H1 (cell line): ENCODE measurements at regions not wholly inside any gene's neighbourhood (a gene's known extent, or its start where the extent isn't known, plus 50 kb on each side); places are given as distances from the start of the nearest gene placed in this dataset.

Source experiments
- CTCF ChIA-PET: fragments of 300-600 bp; sonication (Branson Sonifier 250); formaldehyde crosslinking; loops from one replicate; lab custom pipeline; 2021; ENCODE audit not compliant: partially characterized antibody; lab: Charles Lee
- POLR2A ChIA-PET: fragments of 300-600 bp; sonication (Branson Sonifier 250); formaldehyde crosslinking; loops from one replicate; lab custom pipeline; 2021; ENCODE audit warnings: inconsistent platforms; ENCODE audit not compliant: partially characterized antibody; lab: Charles Lee
- DNase-seq, 2 experiments: peaks; one replicate each; pipeline versions ENCODE4 v3.0.0 to v3.0.0-alpha.2; 2010 to 2022; ENCODE audit warnings: low spot score in 2 of 2, low read depth in 1 of 2, mixed read lengths in 1 of 2
- FAIRE-seq: peaks from 2 replicates; lab custom pipeline; 2011; peaks lifted over from hg19 to GRCh38; lab: Jason Lieb, UNC
- H2AFZ ChIP-seq: 2 replicates; pipeline ENCODE4 v1.8.1; 2012; ENCODE audit warnings: low read length, inconsistent platforms
- H2AK5ac ChIP-seq: 2 replicates; pipeline ENCODE4 v1.6.1; 2013; ENCODE audit warnings: low read depth, low read length
- H2BK120ac ChIP-seq: replicated peaks from 2 replicates; pipeline ENCODE3; 2013; ENCODE audit warnings: low read depth, low read length, inconsistent platforms
- H2BK12ac ChIP-seq: 2 replicates; pipeline ENCODE4 v1.6.1; 2013; ENCODE audit warnings: low read depth, low read length
- H2BK15ac ChIP-seq: 2 replicates; pipeline ENCODE4 v1.6.1; 2013; ENCODE audit warnings: low read length
- H2BK20ac ChIP-seq: 2 replicates; pipeline ENCODE4 v1.6.1; 2013; ENCODE audit warnings: low read length
- H2BK5ac ChIP-seq: 2 replicates; pipeline ENCODE4 v1.6.1; 2013; ENCODE audit warnings: low read depth, low read length
- H3K14ac ChIP-seq: 2 replicates; pipeline ENCODE4 v1.6.1; 2013; ENCODE audit warnings: inconsistent platforms; ENCODE audit not compliant: insufficient read length
- H3K18ac ChIP-seq: 2 replicates; pipeline ENCODE4 v1.6.1; 2013; ENCODE audit warnings: low read length; ENCODE audit errors: extremely low read depth
- H3K23ac ChIP-seq: 2 replicates; pipeline ENCODE4 v1.6.1; 2013; ENCODE audit warnings: inconsistent platforms; ENCODE audit not compliant: insufficient read length
- H3K23me2 ChIP-seq: 2 replicates; pipeline ENCODE4 v1.6.1; 2013; ENCODE audit warnings: low read depth, low read length
- H3K27ac ChIP-seq: 2 replicates; pipeline ENCODE4 v1.6.1; 2011; ENCODE audit warnings: low read depth, low read length, inconsistent platforms
- H3K27me3 ChIP-seq, 4 experiments: replicated peaks in 1 of 4; 1 replicate in 1 of 4; 2 replicates in 3 of 4; pipeline versions ENCODE4 v1.6.1 to v1.8.1; 2011 to 2013; ENCODE audit warnings: low read length in 3 of 4, mild to moderate bottlenecking in 3 of 4, inconsistent platforms in 2 of 4, mixed read lengths in 2 of 4, moderate library complexity in 1 of 4; ENCODE audit not compliant: control insufficient read depth in 3 of 4, insufficient read depth in 3 of 4; ENCODE audit errors: extremely low read depth in 1 of 4
- H3K36me3 ChIP-seq, 4 experiments: 2 replicates each; pipeline versions ENCODE4 v1.6.1 to v1.8.1; 2011 to 2013; ENCODE audit warnings: mild to moderate bottlenecking in 4 of 4, low read length in 3 of 4, moderate library complexity in 2 of 4, control low read depth in 1 of 4, inconsistent platforms in 1 of 4; ENCODE audit not compliant: insufficient read depth in 4 of 4, control insufficient read depth in 2 of 4
- H3K4ac ChIP-seq: replicated peaks from 2 replicates; pipeline ENCODE3; 2013; ENCODE audit warnings: low read length, low read depth, mixed read lengths, inconsistent platforms; ENCODE audit not compliant: insufficient read length
- H3K4me1 ChIP-seq, 4 experiments: replicated peaks in 1 of 4; 1 replicate in 1 of 4; 2 replicates in 3 of 4; pipeline versions ENCODE4 v1.6.1 to v1.8.1; 2011 to 2013; ENCODE audit warnings: low read length in 3 of 4, inconsistent platforms in 2 of 4, mixed read lengths in 1 of 4; ENCODE audit not compliant: insufficient read depth in 4 of 4, control insufficient read depth in 3 of 4
- H3K4me2 ChIP-seq, 2 experiments: 2 replicates each; pipeline versions ENCODE4 v1.6.1 to v1.8.1; 2011 to 2013; ENCODE audit warnings: low read depth in 2 of 2, low read length in 2 of 2, control low read depth in 1 of 2, inconsistent platforms in 1 of 2, mild to moderate bottlenecking in 1 of 2; ENCODE audit not compliant: insufficient read depth in 1 of 2
- H3K4me3 ChIP-seq, 4 experiments: fragments of 200-600, 300-600 bp in 1 of 4; sonication (generic), shearing (Covaris generic), sonication (Bioruptor Twin) in 1 of 4; 2 replicates each; pipeline versions ENCODE4 v1.5.1 to v1.8.1; 2011 to 2016; ENCODE audit warnings: low read length in 4 of 4, low read depth in 3 of 4, control low read depth in 2 of 4, inconsistent platforms in 2 of 4, mild to moderate bottlenecking in 2 of 4, mixed read lengths in 1 of 4, moderate library complexity in 1 of 4; ENCODE audit not compliant: insufficient read depth in 2 of 4; ENCODE audit errors: extremely low read depth in 1 of 4
- H3K56ac ChIP-seq: replicated peaks from 2 replicates; pipeline ENCODE3; 2013; ENCODE audit warnings: low read depth, mild to moderate bottlenecking, mixed read lengths, low read length, inconsistent platforms; ENCODE audit not compliant: insufficient read length
- H3K79me1 ChIP-seq: 2 replicates; pipeline ENCODE4 v1.6.1; 2013; ENCODE audit warnings: low read depth, low read length, control low read depth
- H3K79me2 ChIP-seq, 2 experiments: 2 replicates each; pipeline versions ENCODE4 v1.6.1 to v1.8.1; 2012 to 2013; ENCODE audit warnings: low read length in 2 of 2, mild to moderate bottlenecking in 2 of 2, inconsistent platforms in 1 of 2; ENCODE audit not compliant: insufficient read depth in 2 of 2, control insufficient read depth in 1 of 2
- H3K9ac ChIP-seq, 4 experiments: replicated peaks in 1 of 4; 1 replicate in 1 of 4; 2 replicates in 3 of 4; pipeline versions ENCODE4 v1.6.1 to v1.8.1; 2011 to 2013; ENCODE audit warnings: low read depth in 3 of 4, low read length in 3 of 4, control low read depth in 2 of 4, mild to moderate bottlenecking in 2 of 4, moderate library complexity in 2 of 4, inconsistent platforms in 1 of 4; ENCODE audit errors: extremely low read depth in 1 of 4
- H3K9me3 ChIP-seq, 2 experiments: 2 replicates each; pipeline versions ENCODE4 v1.6.1 to v1.8.1; 2012 to 2013; ENCODE audit warnings: mild to moderate bottlenecking in 2 of 2, moderate library complexity in 2 of 2, control low read depth in 1 of 2, inconsistent platforms in 1 of 2, low read depth in 1 of 2, low read length in 1 of 2, mixed read lengths in 1 of 2; ENCODE audit not compliant: insufficient read depth in 2 of 2
- H4K20me1 ChIP-seq, 2 experiments: replicated peaks in 1 of 2; 2 replicates each; pipeline versions ENCODE3 to v1.8.1; 2011 to 2013; ENCODE audit warnings: inconsistent platforms in 2 of 2, low read length in 2 of 2, mild to moderate bottlenecking in 1 of 2; ENCODE audit not compliant: insufficient read depth in 2 of 2, control insufficient read depth in 1 of 2
- H4K5ac ChIP-seq: 2 replicates; pipeline ENCODE4 v1.6.1; 2013; ENCODE audit warnings: low read length, low read depth, mixed read lengths, inconsistent platforms; ENCODE audit not compliant: insufficient read length
- H4K8ac ChIP-seq: 2 replicates; pipeline ENCODE4 v1.8.0; 2013; ENCODE audit warnings: mild to moderate bottlenecking, moderate library complexity, low read length, inconsistent platforms; ENCODE audit not compliant: insufficient read depth; ENCODE audit errors: extremely low read depth
- H4K91ac ChIP-seq: replicated peaks from 2 replicates; pipeline ENCODE3; 2013; ENCODE audit warnings: low read length, mixed read lengths, inconsistent platforms; ENCODE audit not compliant: insufficient read length
- SAP30 ChIP-seq: fragments of 300-600 bp; sonication (generic); IDR thresholded peaks from 2 replicates; pipeline ENCODE4 v1.7.1; 2012; ENCODE audit warnings: low read length, moderate library complexity, mild to moderate bottlenecking, inconsistent platforms; ENCODE audit not compliant: insufficient read depth, insufficient replicate concordance
- SIN3A ChIP-seq, 2 experiments: IDR thresholded peaks in 1 of 2; conservative IDR thresholded peaks in 1 of 2; 2 replicates each; pipeline ENCODE4 v1.6.1; 2011 to 2012; ENCODE audit warnings: low read length in 2 of 2, improper control_type of control experiment in 1 of 2, low read depth in 1 of 2, mild to moderate bottlenecking in 1 of 2
- WGBS, 2 experiments: shearing (Covaris generic) in 1 of 2; methylation state at CpG; one replicate each; pipeline versions ENCODE4 v1.1.6 to v1.1.7; 2013 to 2015; ENCODE audit warnings: low lambda C conversion rate in 2 of 2, mixed read lengths in 2 of 2, inconsistent platforms in 1 of 2, low coverage in 1 of 2, missing lambda C conversion rate in 1 of 2; ENCODE audit not compliant: insufficient replicate concordance in 2 of 2, insufficient coverage in 1 of 2, insufficient read length in 1 of 2; ENCODE audit errors: extremely low coverage in 1 of 2, missing lambda C conversion rate in 1 of 2; 5-methylcytosine and 5-hydroxymethylcytosine counted together

DNA sequence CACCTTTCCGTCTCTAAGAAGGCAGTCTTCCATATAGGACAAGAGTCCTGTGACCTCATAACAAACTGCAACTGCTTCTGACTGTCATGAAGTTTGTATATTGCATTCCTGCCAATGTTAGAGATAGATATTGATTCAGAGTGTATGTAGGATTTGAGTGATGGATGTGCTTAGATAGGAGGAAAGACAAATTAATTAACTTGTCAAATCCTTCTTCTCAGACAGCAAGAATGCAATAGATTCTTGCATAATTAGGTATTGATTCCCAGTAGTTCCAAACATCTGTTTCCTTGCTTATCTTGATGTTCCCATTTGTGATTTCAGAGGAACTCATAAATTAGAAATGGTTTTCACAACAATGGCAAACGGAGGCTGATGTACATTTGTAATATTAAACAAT, 555.3 kb downstream of the TRAM1L1 start:
- no peak overlapping the region for H3K27ac ChIP-seq
- TF ChIP-seq SAP30, result no peak
- TF ChIP-seq SIN3A (conservative IDR thresholded peaks at IDR 0.05 in 1 of 2, IDR thresholded peaks at IDR 0.05 in 1 of 2; ENCODE audit: low read depth in 1 of 2, low read length in 2 of 2), result no peak

More for the DNA sequence above, 555.3 kb downstream of the TRAM1L1 start:
- H2BK5ac ChIP-seq, result no peak overlapping the region
- H3K18ac ChIP-seq, result no peak overlapping the region
- no peak overlapping the region for H3K9ac ChIP-seq
- no peak overlapping the region for H3K14ac ChIP-seq
- ChIA-PET CTCF (no interaction called here), POLR2A (no interaction called here)
- H3K4ac ChIP-seq, result no peak overlapping the region
- H3K56ac ChIP-seq, result no peak overlapping the region
- H2BK15ac ChIP-seq, result no peak overlapping the region
- no peak overlapping the region for H2AFZ ChIP-seq
- no peaks in the 10 kb centered on the region for H4K20me1 ChIP-seq
- no peak overlapping the region for H3K4me2 ChIP-seq
- DNase-seq, result no peak
- no peak overlapping the region for H4K91ac ChIP-seq
- H3K9me3 ChIP-seq, result no peaks in the 10 kb centered on the region
- no peak overlapping the region for H2AK5ac ChIP-seq
- H4K5ac ChIP-seq, result no peak overlapping the region
- no peaks in the 10 kb centered on the region for H3K27me3 ChIP-seq
- no peak overlapping the region for H3K4me3 ChIP-seq
- H4K8ac ChIP-seq, result no peak overlapping the region
- H3K4me1 ChIP-seq, result no peaks in the 10 kb centered on the region; a peak in 1 of 7 replicates
- no peak overlapping the region for H2BK120ac ChIP-seq
- no peaks in the 10 kb centered on the region for H3K23me2 ChIP-seq
- no peak overlapping the region for H2BK12ac ChIP-seq
- 86% methylated on average over 2 of the region's 2 CpGs; no CpG with 5 or more reads in 1 of the 2 experiments for WGBS, 2 experiments
- no peaks in the 10 kb centered on the region for H3K36me3 ChIP-seq
- FAIRE-seq, result no peak
- H3K79me2 ChIP-seq, result no peaks in the 10 kb centered on the region
- H3K23ac ChIP-seq, result no peak overlapping the region
- no peaks in the 10 kb centered on the region for H3K79me1 ChIP-seq
- no peak overlapping the region for H2BK20ac ChIP-seq
